ENCODE measurements at regions not wholly inside any gene's neighbourhood (a gene's known extent, or its start where the extent isn't known, plus 50 kb on each side); places are given as distances from the start of the nearest gene placed in this dataset.

DNA sequence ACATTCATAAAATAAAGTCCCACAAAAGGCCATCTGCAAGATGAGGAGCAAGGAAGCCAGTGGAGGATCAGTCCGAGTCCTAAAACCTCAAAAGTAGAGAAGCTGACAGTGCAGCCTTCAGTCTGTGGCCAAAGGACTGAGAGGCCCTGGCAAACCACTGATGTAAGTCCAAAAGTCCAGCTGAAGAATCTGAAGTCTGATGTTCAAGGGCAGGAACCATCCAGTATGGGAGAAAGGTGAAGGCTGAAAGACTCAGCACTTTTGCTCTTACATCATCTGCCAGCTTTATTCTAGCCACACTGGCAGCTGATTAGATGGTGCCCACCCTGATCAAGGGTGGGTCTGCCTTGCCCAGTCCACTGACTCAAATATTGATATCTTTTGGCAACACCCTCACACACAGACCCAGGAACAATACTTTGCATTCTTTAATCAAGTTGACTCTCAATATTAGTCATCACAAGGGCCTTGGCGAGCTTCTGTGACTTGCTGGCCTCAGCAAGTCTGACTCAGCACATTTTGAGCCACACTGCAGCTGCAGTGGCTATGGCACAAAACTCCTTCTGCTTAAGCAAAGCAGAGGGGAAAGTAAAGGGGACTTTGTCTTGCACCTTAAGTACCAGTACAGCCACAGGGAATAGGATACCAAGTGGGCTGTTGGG is 1370.3 kb upstream of the CITED2 start:
- TF ChIP-seq, protein P1, sequence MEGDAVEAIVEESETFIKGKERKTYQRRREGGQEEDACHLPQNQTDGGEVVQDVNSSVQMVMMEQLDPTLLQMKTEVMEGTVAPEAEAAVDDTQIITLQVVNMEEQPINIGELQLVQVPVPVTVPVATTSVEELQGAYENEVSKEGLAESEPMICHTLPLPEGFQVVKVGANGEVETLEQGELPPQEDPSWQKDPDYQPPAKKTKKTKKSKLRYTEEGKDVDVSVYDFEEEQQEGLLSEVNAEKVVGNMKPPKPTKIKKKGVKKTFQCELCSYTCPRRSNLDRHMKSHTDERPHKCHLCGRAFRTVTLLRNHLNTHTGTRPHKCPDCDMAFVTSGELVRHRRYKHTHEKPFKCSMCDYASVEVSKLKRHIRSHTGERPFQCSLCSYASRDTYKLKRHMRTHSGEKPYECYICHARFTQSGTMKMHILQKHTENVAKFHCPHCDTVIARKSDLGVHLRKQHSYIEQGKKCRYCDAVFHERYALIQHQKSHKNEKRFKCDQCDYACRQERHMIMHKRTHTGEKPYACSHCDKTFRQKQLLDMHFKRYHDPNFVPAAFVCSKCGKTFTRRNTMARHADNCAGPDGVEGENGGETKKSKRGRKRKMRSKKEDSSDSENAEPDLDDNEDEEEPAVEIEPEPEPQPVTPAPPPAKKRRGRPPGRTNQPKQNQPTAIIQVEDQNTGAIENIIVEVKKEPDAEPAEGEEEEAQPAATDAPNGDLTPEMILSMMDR (IDR thresholded peaks at IDR 0.05), result no peak
- no peak for TF ChIP-seq EP300 (IDR thresholded peaks at IDR 0.05)
- no peak for TF ChIP-seq POLR2AphosphoS5 (IDR thresholded peaks at IDR 0.05)
- no peak for TF ChIP-seq POLR2A (IDR thresholded peaks at IDR 0.05)
